Ovary (tissue), 3 donors: ENCODE measurements at regions not wholly inside any gene's neighbourhood (a gene's known extent, or its start where the extent isn't known, plus 50 kb on each side); places are given as distances from the start of the nearest gene placed in this dataset.
"Not testable (repeated sequence)": the region's sequence is repeated elsewhere in the genome, so short reads cannot be mapped to it uniquely, and the experiment has no call there.

ENCODE experiments used
- EP300 ChIP-seq: sonication (generic); formaldehyde crosslinking; IDR thresholded peaks from one replicate; pipeline ENCODE4 v1.6.1; 2017; ENCODE audit warnings: antibody characterized with exemption
- POLR2A ChIP-seq: fragments of 450-650 bp; IDR thresholded peaks from one replicate; pipeline ENCODE4 v1.6.1; 2017; ENCODE audit warnings: antibody characterized with exemption, mild to moderate bottlenecking, moderate library complexity
- TF ChIP-seq, protein P1 (sequence below), 3 donors: fragments of 450-650 bp in 2 of 3; fragments of 200-600 bp in 1 of 3; IDR thresholded peaks; one replicate each; pipeline versions ENCODE4 v1.5.1 to v1.8.0; 2016 to 2022; ENCODE audit warnings: antibody characterized with exemption in 3 of 3, mild to moderate bottlenecking in 1 of 3
- donor health status: DM: no; HTN: no; CAD: no.

GRCh38 chr6:51008693-51009092, 190.0 kb downstream of the TFAP2B start:
- TF ChIP-seq POLR2A, EP300: not testable (repeated sequence)
- TF ChIP-seq, protein P1, sequence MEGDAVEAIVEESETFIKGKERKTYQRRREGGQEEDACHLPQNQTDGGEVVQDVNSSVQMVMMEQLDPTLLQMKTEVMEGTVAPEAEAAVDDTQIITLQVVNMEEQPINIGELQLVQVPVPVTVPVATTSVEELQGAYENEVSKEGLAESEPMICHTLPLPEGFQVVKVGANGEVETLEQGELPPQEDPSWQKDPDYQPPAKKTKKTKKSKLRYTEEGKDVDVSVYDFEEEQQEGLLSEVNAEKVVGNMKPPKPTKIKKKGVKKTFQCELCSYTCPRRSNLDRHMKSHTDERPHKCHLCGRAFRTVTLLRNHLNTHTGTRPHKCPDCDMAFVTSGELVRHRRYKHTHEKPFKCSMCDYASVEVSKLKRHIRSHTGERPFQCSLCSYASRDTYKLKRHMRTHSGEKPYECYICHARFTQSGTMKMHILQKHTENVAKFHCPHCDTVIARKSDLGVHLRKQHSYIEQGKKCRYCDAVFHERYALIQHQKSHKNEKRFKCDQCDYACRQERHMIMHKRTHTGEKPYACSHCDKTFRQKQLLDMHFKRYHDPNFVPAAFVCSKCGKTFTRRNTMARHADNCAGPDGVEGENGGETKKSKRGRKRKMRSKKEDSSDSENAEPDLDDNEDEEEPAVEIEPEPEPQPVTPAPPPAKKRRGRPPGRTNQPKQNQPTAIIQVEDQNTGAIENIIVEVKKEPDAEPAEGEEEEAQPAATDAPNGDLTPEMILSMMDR (IDR thresholded peaks at IDR 0.05), result not testable (repeated sequence)
